Epithelial cell of esophagus (primary cell): ENCODE measurements at regions not wholly inside any gene's neighbourhood (a gene's known extent, or its start where the extent isn't known, plus 50 kb on each side); places are given as distances from the start of the nearest gene placed in this dataset.
"Not testable (repeated sequence)": the region's sequence is repeated elsewhere in the genome, so short reads cannot be mapped to it uniquely, and the experiment has no call there.

Experiments
- DNase-seq: peaks from one replicate; pipeline ENCODE4 v3.0.0; 2010; ENCODE audit warnings: low read depth
- H3K4me3 ChIP-seq: 2 replicates; pipeline ENCODE4 v1.5.1; 2011; ENCODE audit warnings: mild to moderate bottlenecking, low read length, control low read depth
- CTCF ChIP-seq: IDR thresholded peaks from 2 replicates; pipeline ENCODE4 v1.5.1; 2011; ENCODE audit warnings: low read depth, mild to moderate bottlenecking, low read length, control low read depth, inconsistent platforms; ENCODE audit not compliant: insufficient read depth; ENCODE audit errors: missing control alignments

- no peak for DNase-seq
- TF ChIP-seq CTCF = no peak
- H3K4me3 ChIP-seq = no peak overlapping the region
These were observed 106.2 kb upstream of the GPR141 start for GRCh38 chr7:37577412-37577811.

GRCh38 chr7:37577901-37578300 is 105.7 kb upstream of the GPR141 start:
- no peak for TF ChIP-seq CTCF
- no peak for DNase-seq
- no peak overlapping the region for H3K4me3 ChIP-seq

GRCh38 chr7:37578350-37578749 is 105.2 kb upstream of the GPR141 start:
- no peak for DNase-seq
- no peak for TF ChIP-seq CTCF
- no peak overlapping the region for H3K4me3 ChIP-seq

GRCh38 chr7:37580376-37580775 is 103.2 kb upstream of the GPR141 start:
- H3K4me3 ChIP-seq = no peak overlapping the region
- TF ChIP-seq CTCF = no peak
- DNase-seq = no peak

- DNase-seq, H3K4me3 ChIP-seq: not testable (repeated sequence)
These were observed 98.7 kb upstream of the GPR141 start for GRCh38 chr7:37584651-37585463.

- DNase-seq = no peak
- no peak overlapping the region for H3K4me3 ChIP-seq
- no peak for TF ChIP-seq CTCF
These were observed 92.7 kb upstream of the GPR141 start for GRCh38 chr7:37590824-37591223.

GRCh38 chr7:37592366-37592765 is 91.2 kb upstream of the GPR141 start:
- no peak overlapping the region for H3K4me3 ChIP-seq
- DNase-seq = peak; percentile 9
- TF ChIP-seq CTCF = no peak
